ENCODE measurements at regions not wholly inside any gene's neighbourhood (a gene's known extent, or its start where the extent isn't known, plus 50 kb on each side); places are given as distances from the start of the nearest gene placed in this dataset.
"Not testable (repeated sequence)": the region's sequence is repeated elsewhere in the genome, so short reads cannot be mapped to it uniquely, and the experiment has no call there.

DNA sequence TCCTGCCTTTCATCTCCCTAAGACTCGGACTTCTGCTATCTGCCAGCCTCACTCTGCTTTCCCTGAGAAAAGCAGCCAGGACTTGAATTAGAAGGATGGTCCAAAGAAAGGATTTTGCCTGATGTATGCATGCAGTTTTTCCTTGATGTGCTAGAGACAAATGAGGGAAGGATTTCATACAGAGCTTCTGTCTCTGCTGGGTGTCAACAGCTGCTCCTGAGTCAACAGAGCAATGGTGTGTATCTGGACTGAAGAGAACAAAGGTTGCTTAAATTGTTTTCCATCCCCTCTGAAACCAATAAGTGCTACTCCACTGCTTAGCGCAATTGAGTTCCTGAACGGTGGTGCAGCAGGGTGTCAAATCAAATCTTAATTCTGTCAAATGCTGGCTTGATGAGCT is 680.6 kb upstream of the C16orf82 start:
- DNase-seq (ENCODE audit: low read depth, low spot score): no peak

DNA sequence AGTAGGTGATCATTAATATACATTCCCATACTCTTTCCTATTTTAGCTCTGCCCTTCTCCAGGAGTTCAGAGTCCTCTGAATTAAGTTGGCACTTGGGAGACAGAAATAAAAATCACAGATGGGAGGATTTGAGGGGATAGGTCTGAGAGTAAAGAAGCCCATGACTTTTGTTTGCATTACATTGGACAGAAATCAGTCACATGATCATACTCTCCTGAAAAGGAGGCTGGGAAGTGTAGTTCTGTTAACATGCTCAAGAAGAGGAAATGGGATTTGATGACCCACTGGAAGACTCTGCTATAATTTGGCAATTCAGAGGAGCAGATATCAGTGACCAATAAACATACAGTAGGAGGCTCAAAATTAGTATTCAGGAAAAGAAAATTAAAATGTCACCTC is 674.9 kb upstream of the C16orf82 start:
- peak; percentile 23 for DNase-seq (ENCODE audit: low read depth, low spot score)

DNA sequence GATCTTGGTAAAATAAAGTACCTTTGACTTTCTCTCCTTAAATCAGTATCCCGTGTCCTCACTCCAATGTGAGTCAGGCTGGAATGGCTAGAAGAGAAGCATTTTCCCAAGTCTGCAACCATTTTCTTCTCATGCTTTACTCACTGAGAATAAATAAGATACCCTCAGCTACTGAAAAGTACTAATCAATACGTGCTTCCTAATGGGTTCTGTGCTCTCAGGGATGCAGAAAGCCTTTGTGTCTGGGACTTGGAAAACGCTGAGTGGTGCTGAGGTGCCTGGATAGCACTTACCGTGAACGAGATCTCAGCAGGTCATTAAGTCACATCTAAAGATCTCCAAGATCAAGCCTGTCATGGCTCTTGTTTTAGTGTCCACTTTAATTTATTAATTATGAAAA is 672.3 kb upstream of the C16orf82 start:
- no peak for DNase-seq (ENCODE audit: low read depth, low spot score)

DNA sequence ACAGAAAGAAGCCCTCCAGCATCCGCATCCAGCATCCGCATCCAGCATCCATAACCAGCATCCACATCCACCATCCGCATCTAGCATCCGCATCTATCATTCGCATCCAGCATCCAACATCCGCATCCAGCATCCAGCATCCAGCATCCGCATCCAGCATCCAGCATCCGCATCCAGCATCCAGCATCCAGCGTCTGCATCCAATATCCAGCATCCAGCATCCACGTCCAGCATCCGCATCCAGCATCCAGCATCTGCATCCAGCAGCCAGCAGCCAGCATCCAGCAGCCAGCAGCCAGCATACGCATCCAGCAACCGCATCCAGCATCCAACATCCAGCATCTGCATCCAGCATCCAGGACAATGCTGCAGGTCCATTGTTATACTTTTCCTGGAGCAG is 671.0 kb upstream of the C16orf82 start:
- no peak for DNase-seq (ENCODE audit: low read depth, low spot score)

DNA sequence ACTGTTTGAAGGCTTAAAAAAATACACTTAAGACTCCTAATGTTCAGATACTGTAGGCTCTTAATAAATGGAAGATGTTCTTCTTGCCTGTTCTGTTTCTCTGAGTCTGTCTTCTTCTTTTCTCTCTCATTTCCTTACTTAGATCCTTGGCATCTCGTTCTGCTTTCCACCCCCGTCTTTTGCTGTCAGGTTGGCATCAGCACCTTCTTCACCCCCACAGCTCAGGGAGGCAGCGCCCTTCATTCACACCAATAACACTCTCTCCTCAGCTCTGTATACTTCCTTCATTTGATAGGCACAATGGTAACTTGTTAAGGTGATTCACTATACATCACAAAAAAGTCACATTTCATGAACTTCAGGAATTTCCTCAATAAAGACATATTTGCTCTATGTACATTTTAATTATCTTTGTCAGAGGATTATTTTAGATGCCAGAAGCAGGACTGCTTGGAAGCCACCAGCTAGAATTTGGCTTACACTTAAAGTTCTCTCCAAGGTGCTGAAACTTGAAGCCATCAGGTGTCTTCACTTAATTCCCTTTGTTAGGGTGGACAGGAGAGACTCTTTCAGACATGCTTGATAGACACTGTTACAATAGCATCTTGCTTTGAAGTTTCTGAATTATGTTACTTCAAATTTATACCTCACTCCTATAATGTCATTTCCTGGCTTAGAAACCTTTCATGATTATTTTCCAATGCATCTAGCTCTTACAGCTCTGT is 670.1 kb upstream of the C16orf82 start:
- DNase-seq (ENCODE audit: low read depth, low spot score): no peak

DNA sequence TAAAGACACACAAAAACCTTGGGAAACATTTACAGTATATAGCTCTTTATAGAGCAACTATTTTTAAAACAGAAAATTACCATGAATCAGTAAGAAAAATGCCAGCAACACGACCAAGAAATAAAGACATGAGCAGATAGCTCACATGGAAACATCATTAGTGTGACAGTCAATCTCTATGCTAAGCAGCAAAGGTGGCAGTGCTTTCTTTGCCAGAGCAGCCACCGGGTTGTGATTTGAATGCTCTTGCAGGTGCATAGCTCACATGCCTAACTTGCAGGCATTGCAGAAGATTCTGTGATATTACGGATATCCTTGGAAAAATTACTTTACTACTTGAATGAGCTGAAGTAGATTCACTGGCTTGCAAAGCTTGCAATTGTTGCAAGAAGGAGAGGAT is 652.9 kb upstream of the C16orf82 start:
- DNase-seq (ENCODE audit: low read depth, low spot score): no peak

DNA sequence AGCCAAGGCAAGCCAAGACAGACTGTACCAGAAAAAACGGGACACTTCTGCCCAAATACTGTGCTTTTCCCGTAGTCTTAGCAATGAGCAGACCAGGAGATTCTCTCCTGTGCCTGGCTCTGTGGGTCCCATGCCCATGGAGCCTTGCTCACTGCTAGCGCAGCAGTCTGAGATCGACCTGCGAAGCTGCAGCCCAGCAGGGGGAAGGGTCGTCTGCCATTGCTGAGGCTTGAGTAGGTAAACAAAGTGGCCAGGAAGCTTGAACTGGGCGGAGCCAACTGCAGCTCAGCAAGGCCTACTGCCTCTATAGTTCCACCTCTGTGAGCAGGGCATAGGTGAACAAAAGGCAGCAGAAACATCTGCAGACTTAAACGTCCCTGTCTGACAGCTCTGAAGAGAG is 647.3 kb upstream of the C16orf82 start:
- not testable (repeated sequence) for DNase-seq (ENCODE audit: low read depth, low spot score)

DNA sequence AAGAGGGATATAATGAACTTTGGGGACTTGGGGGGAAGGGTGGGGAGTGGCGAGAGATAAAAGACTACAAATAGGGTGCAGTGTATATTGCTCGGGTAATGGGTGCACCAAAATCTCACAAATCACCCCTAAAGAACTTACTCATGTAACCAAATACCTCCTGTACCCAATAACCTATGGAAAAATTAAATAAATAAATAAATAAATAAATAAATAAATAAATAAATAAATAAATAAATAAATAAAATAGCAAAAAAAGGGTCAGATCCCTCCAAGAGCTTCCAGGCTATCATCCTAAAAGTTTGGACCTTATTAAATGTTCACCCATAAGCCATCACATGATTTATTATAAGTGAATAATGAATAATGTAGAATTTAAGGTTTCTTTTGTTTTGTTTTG is 636.1 kb upstream of the C16orf82 start:
- DNase-seq (ENCODE audit: low read depth, low spot score): no peak

DNA sequence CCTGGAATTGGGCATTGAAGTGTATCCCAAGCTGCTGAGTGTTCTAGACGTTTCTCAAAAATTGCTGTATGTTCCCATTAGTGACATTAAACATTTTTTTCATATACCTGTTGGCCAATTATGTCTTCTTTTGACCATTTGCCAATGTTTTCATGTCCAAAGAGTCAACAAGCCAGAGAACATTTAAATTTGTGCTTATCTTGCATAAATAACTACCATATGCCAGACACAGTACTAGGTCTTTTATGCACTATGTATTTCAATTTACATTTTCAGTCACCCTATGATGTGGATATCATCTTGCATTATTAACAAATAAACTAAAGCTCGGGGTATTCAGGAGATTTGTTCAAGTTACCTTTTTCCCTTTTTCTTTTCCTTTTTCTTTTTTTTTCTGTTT is 632.9 kb upstream of the C16orf82 start:
- no peak for DNase-seq (ENCODE audit: low read depth, low spot score)

DNA sequence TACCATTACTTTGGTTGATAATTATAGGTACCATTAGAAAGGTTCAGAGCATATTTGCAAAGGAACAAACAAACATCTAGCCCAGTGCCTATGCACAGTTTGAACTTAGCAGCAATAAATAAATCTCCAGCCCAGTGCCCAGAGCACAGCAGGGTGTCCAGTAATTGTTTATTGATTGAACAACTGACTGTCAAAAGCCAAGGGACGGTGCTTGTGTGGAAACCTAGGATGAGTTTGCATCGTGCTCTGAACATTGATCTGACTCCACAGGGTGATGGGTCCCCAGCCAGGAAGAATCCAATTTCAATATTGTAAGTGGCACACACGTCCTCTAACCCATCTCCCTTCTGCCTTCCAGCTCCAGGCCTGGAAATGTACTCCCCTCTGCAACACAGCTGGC is 625.5 kb upstream of the C16orf82 start:
- DNase-seq (ENCODE audit: low read depth, low spot score): no peak

DNA sequence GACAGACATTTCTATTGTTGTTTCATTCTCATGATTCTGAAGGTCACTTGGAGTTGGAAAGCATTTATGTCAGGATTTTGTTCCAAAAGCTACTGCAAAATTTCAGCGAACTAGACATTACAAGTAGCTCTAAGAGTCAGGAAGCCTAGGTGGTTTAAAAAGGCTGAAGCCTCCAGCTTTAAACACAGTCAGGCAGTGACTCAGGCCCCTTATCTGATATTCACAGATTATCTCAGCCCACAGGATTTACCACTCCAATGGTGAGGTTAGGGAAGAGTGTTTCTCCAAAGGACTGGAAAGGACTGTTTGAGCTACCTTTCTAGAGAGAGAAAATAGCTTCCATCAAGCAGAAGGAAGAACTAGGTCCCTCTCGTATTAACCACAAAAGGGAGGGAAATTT is 624.4 kb upstream of the C16orf82 start:
- no peak for DNase-seq (ENCODE audit: low read depth, low spot score)

DNA sequence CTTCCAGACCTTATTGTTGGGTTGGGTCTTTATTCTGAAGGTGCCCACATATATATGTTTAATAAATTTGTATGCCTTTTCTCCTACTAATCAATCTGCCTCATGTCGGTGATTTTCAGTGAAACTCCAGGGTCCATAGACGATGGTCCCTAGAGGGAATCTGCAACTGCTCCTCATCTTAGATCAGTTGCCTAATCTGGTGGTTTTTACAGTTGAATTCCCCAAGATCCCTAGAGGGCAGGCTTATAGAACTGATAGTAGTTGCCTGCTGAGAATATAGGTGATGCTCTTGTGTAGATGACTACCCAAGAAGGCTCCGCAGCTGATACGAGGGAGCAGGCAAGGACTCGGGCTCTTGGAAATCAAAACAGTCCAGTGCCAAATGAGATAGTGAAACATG is 619.2 kb upstream of the C16orf82 start:
- DNase-seq (ENCODE audit: low read depth, low spot score): no peak

DNA sequence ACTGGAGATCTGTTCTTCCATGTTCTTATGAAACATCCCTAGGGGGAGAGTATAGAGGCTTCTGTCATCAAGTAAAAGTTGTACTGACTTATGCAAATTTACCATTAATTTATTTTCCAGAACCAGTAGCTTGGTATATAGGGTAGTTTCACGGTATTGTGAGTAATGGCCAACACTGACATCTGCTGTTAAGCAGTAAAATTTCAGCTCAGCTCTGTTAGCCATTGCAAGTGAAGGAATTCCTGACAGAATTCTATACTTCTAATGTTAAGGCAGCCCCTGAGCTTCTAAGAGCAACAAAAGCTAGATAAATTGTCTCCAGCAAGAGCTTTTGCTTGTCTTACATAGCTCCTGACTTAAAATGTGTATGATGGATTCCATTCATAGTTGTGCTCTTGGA is 613.5 kb upstream of the C16orf82 start:
- DNase-seq (ENCODE audit: low read depth, low spot score): no peak

DNA sequence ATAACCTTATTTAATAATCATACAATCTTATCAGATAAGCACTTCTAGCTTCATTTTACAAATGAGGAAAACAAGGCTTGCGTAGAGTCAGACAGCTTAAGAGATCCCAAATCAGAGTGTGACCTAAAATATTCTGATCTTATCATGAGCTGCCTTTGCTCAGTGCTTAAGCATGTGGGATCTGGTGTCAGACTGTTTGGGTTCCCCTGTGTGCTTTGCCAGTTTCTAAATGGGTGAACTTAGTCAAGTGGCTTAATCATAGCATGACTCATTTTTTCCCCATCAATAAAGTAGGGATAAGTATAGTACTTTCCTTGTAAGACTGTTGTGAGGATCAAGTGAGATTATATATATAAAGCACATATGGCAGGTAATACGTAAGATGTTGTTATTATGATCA is 612.6 kb upstream of the C16orf82 start:
- no peak for DNase-seq (ENCODE audit: low read depth, low spot score)

DNA sequence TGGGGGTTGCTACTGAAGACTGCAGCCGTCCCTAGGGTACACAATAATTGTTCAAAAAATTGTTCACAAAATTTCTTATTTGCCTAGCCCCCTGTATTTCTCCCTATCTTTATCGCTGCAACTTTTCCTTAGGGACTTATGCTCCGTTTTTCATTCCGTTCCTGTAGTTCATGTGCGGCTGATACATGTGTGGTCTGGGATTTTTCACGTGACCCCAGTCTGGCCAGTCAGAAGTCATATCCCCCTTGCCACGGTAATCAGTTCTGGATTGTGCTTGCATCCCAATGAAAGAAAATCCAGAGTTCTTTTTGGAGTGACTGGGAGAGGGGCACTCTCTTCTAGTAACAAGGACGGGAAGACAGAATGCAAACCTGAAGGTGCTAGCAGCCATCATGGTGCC is 610.7 kb upstream of the C16orf82 start:
- no peak for DNase-seq (ENCODE audit: low read depth, low spot score)

DNA sequence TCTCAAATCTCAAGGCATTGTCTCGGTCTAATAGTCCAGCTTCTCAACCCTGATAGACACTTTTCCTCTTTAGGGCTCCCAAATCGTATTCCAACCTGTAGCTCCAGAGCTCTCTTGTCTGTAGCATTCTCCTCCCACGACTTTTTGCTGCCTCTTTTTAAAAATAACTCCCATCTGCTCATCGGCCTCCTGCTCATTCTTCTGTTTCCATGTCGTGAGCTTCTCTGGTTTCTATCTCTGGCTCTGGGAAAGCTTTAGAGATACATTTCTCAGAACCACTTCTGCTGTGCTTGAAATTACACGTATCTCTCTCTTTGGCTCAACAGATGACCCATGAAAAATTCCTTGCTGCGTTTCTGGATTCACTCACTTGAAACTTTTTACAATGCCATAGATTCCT is 609.6 kb upstream of the C16orf82 start:
- no peak for DNase-seq (ENCODE audit: low read depth, low spot score)

DNA sequence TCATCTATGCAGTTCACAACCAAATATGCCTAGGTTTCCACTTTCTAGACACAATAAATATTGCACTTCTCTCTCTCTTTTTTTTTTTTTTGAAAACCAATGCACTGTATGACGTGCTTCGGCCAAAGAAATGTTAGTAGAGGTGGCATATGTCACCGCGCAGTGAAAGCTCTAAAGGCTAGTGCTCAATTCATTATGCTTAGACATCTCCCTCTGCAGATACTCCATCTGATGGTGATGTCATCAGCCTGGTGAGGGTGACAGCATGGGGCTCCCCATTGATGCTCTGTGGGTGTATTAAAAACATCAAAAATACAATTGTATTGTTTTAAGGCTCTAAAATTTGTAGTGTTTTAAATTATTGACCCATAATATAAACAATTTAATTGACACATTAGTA is 608.8 kb upstream of the C16orf82 start:
- no peak for DNase-seq (ENCODE audit: low read depth, low spot score)

DNA sequence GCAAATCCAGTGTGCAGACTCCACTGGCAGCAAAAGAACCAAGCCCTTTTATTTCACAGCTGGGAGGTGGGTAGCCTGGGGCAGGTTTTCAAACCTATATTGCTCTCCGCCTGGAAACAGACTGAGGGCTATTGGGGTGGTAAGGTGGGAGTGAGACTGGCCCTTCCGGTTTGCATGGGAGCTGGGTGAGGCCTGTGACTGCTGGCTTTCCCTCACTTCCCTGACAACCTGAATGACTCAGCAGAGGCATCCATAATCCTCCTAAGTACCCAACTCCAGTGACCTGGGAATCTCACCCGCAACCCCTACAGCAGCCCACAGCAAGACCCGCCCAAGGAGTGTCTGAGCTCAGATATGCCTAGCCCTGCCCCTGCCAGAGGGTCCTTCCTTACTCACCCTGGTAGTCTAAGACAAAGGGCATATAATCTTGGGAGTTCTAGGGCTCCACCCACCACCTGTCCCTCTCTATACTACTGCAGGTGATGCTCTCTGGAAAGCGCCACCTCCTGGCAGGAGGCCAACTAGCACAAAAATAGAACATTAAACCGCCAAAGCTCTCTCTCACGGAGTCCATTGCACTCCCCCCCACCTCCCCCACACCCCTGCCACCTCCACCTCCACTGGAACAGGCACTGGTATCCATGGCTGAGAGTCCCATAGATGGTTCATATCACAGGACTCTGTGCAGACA is 602.0 kb upstream of the C16orf82 start:
- DNase-seq (ENCODE audit: low read depth, low spot score): no peak

DNA sequence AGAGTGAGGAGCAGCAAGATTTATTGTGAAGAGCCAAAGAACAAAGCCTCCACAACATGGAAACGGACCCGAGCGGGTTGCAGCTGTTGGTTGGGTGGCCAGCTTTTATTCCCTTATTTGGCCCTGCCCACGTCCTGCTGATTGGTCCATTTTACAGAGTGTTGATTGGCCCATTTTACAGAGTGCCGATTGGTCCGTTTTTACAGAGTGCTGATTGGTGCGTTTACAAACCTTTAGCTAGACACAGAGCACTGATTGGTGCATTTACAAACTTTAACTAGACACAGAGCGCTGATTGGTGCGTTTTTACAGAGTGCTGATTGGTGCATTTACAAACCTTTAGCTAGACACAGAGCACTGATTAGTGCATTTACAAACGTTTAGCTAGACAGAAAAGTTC is 592.3 kb upstream of the C16orf82 start:
- not testable (repeated sequence) for DNase-seq (ENCODE audit: low read depth, low spot score)

DNA sequence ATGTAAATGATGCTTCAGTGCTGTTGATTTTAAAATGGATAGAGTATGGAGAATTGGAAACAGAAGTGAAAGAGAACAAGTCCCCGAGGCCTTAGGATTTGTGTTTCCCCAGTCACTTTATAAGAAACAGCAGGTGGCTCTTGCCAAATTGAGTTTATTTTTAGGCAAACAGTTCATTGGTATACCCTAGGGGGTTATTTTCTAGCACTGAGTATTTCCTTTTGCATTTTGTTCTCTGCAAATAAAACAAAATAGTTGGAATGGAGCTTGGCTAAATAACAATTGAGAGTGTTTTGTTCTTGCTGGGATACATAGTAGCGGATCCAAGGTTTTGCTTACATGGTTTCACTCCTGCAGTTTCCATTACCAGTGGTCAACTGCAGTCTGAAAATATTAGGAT is 591.1 kb upstream of the C16orf82 start:
- DNase-seq (ENCODE audit: low read depth, low spot score): no peak

DNA sequence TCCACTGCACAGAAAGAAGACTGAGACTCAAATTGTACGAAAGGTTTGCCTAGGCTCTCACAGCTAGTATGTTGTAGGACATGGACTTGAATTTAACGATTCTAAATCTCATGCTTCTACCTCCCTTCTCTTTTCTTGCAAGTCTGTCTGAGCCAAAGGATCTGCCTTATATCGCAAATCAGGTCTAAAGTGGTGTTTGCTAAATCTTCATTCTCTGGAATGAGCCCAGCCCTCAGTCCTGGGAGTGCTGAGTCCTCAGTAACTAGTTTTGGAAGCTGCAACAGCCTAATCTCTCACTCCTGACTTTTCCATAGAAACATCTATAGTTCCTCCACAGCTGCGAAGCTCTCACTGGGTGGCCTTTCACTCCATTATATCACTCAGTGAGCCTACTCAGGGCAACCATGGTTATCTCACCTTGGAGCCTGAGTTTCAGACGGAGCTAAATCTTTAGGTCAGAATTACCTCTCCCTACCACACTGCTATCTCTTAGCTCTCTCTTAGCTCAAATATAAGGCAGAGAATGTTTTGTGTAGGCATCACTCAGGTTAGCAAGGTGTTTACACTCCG is 575.5 kb upstream of the C16orf82 start:
- DNase-seq (ENCODE audit: low read depth, low spot score): no peak

DNA sequence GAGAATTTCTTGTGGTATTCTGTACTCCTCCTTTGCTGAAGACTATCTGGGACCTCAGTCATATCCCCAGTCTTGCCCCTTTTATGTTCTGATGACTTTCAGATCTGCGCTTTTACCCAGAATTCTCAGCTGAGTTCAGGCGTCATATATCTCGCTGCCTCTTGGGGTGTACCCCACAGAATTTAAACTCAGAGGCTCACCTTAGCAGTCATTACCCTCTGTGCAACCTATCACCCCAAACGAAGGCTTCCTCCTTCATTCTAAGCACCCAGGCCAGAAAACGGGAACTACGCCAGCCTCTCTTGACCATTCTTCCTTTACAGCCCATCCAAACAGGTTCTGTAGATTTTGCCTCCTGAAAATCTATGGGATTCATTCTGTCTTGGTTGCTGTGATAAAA is 574.8 kb upstream of the C16orf82 start:
- DNase-seq (ENCODE audit: low read depth, low spot score): no peak

DNA sequence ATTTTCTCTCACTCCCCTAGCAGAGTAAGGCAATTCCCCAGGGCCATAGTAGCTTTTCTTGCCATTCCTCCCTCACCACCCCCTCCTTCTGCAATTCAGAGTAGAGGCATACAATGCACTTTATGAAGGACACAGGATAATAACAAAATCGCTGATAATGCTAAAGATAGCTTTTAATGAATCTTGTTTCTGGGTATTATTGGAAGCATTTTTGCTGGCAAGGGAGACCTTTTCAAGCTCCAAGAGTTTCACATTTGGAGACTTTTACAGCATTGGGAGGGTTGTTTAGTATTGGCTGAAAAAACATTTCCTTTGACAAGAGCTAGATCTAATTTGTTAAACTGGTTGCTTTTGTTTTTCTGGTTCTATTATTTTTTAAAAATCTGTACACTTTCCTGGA is 573.0 kb upstream of the C16orf82 start:
- no peak for DNase-seq (ENCODE audit: low read depth, low spot score)
